Endothelial cell of umbilical vein (primary cell): ENCODE measurements at regions not wholly inside any gene's neighbourhood (a gene's known extent, or its start where the extent isn't known, plus 50 kb on each side); places are given as distances from the start of the nearest gene placed in this dataset.

ENCODE experiments used
- BruUV-seq: library from RNA; stranded (reverse); fragments of 400-500 nt; replicated peaks from 2 replicates; lab custom pipeline; 2021; lab: Mats Ljungman, UMichigan
- CTCF ChIA-PET: fragments of 300-600, 350-600 bp; sonication (Branson Sonifier 250); formaldehyde crosslinking; loops from one replicate; lab custom pipeline; 2021; ENCODE audit warnings: antibody characterized with exemption, inconsistent platforms; lab: Charles Lee
- POLR2A ChIA-PET: fragments of 300-600, 350-600 bp; sonication (Branson Sonifier 250); formaldehyde crosslinking; loops from one replicate; lab custom pipeline; 2021; ENCODE audit warnings: antibody characterized with exemption, inconsistent platforms; lab: Charles Lee
- DNase-seq: peaks from one replicate; pipeline ENCODE4 v3.0.0-alpha.2; 2011; ENCODE audit warnings: low read depth, low spot score
- FAIRE-seq: peaks from 2 replicates; lab custom pipeline; 2011; peaks lifted over from hg19 to GRCh38; lab: Jason Lieb, UNC
- H2AFZ ChIP-seq: 2 replicates; pipeline ENCODE4 v1.6.0; 2012; ENCODE audit warnings: low read depth, low read length, control low read depth, inconsistent platforms
- H3K27ac ChIP-seq: 2 replicates; pipeline ENCODE4 v1.5.1; 2011; ENCODE audit warnings: low read depth, mild to moderate bottlenecking, control low read depth, low read length, moderate library complexity; ENCODE audit not compliant: insufficient read depth
- H3K27me3 ChIP-seq, 2 experiments: 2 replicates each; pipeline versions ENCODE4 v1.6.0 to v1.6.1; 2011; ENCODE audit warnings: low read length in 2 of 2, mixed read lengths in 1 of 2; ENCODE audit not compliant: control insufficient read depth in 2 of 2, insufficient read depth in 2 of 2
- H3K36me3 ChIP-seq, 2 experiments: 2 replicates in 1 of 2; 3 replicates in 1 of 2; pipeline ENCODE4 v1.5.1; 2011; ENCODE audit warnings: low read length in 2 of 2, mild to moderate bottlenecking in 1 of 2, moderate library complexity in 1 of 2; ENCODE audit not compliant: control insufficient read depth in 2 of 2, insufficient read depth in 2 of 2; ENCODE audit errors: extremely low read depth in 1 of 2
- H3K4me1 ChIP-seq: 3 replicates; pipeline ENCODE4 v1.5.1; 2011; ENCODE audit warnings: mild to moderate bottlenecking, low read length; ENCODE audit not compliant: control insufficient read depth, insufficient read depth; ENCODE audit errors: extremely low read depth
- H3K4me2 ChIP-seq: 2 replicates; pipeline ENCODE4 v1.6.1; 2011; ENCODE audit warnings: low read length, control low read depth, mixed read lengths; ENCODE audit not compliant: insufficient read depth
- H3K4me3 ChIP-seq, 3 experiments: fragments of 200-600 bp in 1 of 3; sonication (generic), shearing (Covaris generic) in 1 of 3; replicated peaks in 1 of 3; 2 replicates each; pipeline ENCODE4 v1.5.1; 2011 to 2016; ENCODE audit warnings: control low read depth in 3 of 3, low read length in 3 of 3, mild to moderate bottlenecking in 2 of 3, inconsistent platforms in 1 of 3, low read depth in 1 of 3, moderate library complexity in 1 of 3; ENCODE audit not compliant: insufficient read depth in 1 of 3
- H3K79me2 ChIP-seq: 2 replicates; pipeline ENCODE4 v1.6.0; 2012; ENCODE audit warnings: low read length, inconsistent platforms; ENCODE audit not compliant: control insufficient read depth, insufficient read depth
- H3K9ac ChIP-seq: replicated peaks from 2 replicates; pipeline ENCODE3; 2011; ENCODE audit warnings: low read length, control low read depth; ENCODE audit not compliant: insufficient read depth; ENCODE audit errors: extremely low read depth
- H3K9me1 ChIP-seq: replicated peaks from 3 replicates; pipeline ENCODE4 v1.6.0; 2011; ENCODE audit warnings: mild to moderate bottlenecking, low read length; ENCODE audit not compliant: control insufficient read depth, insufficient read depth; ENCODE audit errors: extremely low read depth
- H3K9me3 ChIP-seq: replicated peaks from 2 replicates; pipeline ENCODE4 v1.5.1; 2012; ENCODE audit warnings: low read length, inconsistent platforms; ENCODE audit not compliant: control insufficient read depth, insufficient read depth
- H4K20me1 ChIP-seq: replicated peaks from 2 replicates; pipeline ENCODE3; 2011; ENCODE audit warnings: mild to moderate bottlenecking, low read length; ENCODE audit not compliant: control insufficient read depth, insufficient read depth; ENCODE audit errors: extremely low read depth
- CTCF ChIP-seq, 2 donors: IDR thresholded peaks; 1 replicate in 1 of 2; 2 replicates in 1 of 2; pipeline ENCODE4 v1.5.1; 2011; ENCODE audit warnings: low read length in 2 of 2, mild to moderate bottlenecking in 2 of 2, moderate library complexity in 2 of 2, control low read depth in 1 of 2, inconsistent platforms in 1 of 2, low read depth in 1 of 2; ENCODE audit not compliant: insufficient read depth in 1 of 2; ENCODE audit errors: extremely low read depth in 1 of 2
- EZH2 ChIP-seq: IDR thresholded peaks from 2 replicates; pipeline ENCODE4 v1.6.1; 2012; ENCODE audit warnings: borderline replicate concordance, low read depth, mild to moderate bottlenecking, moderate library complexity, low read length, inconsistent platforms; ENCODE audit not compliant: severe bottlenecking
- FOS ChIP-seq: IDR thresholded peaks from 2 replicates; pipeline ENCODE4 v1.6.1; 2011; ENCODE audit warnings: mild to moderate bottlenecking, low read length, moderate library complexity, borderline replicate concordance; ENCODE audit not compliant: insufficient read depth
- GATA2 ChIP-seq: IDR thresholded peaks from 2 replicates; pipeline ENCODE4 v1.7.0; 2011; ENCODE audit warnings: low read depth, mild to moderate bottlenecking, moderate library complexity, mixed read lengths, low read length; ENCODE audit not compliant: insufficient read length, insufficient read depth
- JUN ChIP-seq: IDR thresholded peaks from 2 replicates; pipeline ENCODE4 v1.6.1; 2011; ENCODE audit warnings: borderline replicate concordance, low read depth; ENCODE audit not compliant: insufficient read length, insufficient read depth
- MAX ChIP-seq: IDR thresholded peaks from 2 replicates; pipeline ENCODE4 v1.6.1; 2011; ENCODE audit not compliant: insufficient read depth, insufficient read length
- MYC ChIP-seq: IDR thresholded peaks from one replicate; pipeline ENCODE4 v1.6.1; 2011; ENCODE audit warnings: mild to moderate bottlenecking, low read depth, low read length
- POLR2A ChIP-seq: IDR thresholded peaks from 2 replicates; pipeline ENCODE4 v1.6.1; 2012; ENCODE audit warnings: low read depth, mild to moderate bottlenecking, control low read depth, low read length
- POLR2AphosphoS5 ChIP-seq: IDR thresholded peaks from 2 replicates; pipeline ENCODE4 v1.6.1; 2012; ENCODE audit warnings: low read depth, mild to moderate bottlenecking, control low read depth, low read length, moderate library complexity; ENCODE audit not compliant: insufficient read depth
- dilution Hi-C: fragments of 300-500 bp; cut with MboI; formaldehyde crosslinking; loops from one replicate; pipeline ENCODE4 v1.15.0; 2019; ENCODE audit warnings: low sequenced_read_pairs; ENCODE audit not compliant: extremely low pct_ligation_motif_present
- intact Hi-C: fragments of 100-400 bp; cut with micrococcal nuclease; formaldehyde crosslinking; loops from one replicate; pipeline ENCODE4 v1.10.0; 2022

DNA sequence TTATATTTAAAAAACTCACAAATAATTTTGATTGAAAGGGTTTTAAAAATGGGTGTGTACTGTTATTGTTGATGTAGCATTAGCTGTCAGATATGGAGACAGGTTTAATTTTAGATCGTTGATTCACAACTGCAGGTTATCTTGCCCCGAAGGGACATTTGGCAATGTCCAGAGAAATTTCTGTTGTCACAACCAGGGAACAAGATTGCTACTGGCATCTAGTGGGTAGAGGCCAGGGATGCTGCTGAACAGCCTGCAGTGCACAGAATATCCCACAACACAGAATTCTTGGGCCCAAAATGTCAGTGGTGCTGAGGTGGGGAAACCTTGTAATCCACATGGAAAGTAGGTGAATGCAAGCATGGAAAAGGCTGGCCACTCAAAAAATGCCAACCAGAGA, 114.9 kb downstream of the MAGEB17 start:
- POLR2A ChIA-PET = no interaction called here
- TF ChIP-seq MYC (no peak), POLR2AphosphoS5 (no peak), EZH2 (no peak), MAX (no peak), GATA2 (no peak), POLR2A (no peak), CTCF (IDR thresholded peaks at IDR 0.05; ENCODE audit: extremely low read depth in 1 of 2, insufficient read depth in 1 of 2, low read depth in 1 of 2, low read length in 2 of 2) (no peak), JUN (no peak), FOS (no peak)
- intact Hi-C loops = no loop called here

More for the DNA sequence above, 114.9 kb downstream of the MAGEB17 start:
- H2AFZ ChIP-seq = no peak overlapping the region
- BruUV-seq = no TSS peak
- DNase-seq (no peak), FAIRE-seq (no peak)
- H3K79me2 ChIP-seq = no peaks in the 10 kb centered on the region
- H4K20me1 ChIP-seq = no peaks in the 10 kb centered on the region
- dilution Hi-C loops = no loop called here
- CTCF ChIA-PET = no interaction called here
- H3K36me3 ChIP-seq = no peaks in the 10 kb centered on the region
- H3K4me1 ChIP-seq = no peaks in the 10 kb centered on the region
- H3K4me2 ChIP-seq = no peak overlapping the region
- no peaks in the 10 kb centered on the region for H3K9me1 ChIP-seq
- H3K9me3 ChIP-seq = no peaks in the 10 kb centered on the region
- no peaks in the 10 kb centered on the region for H3K27me3 ChIP-seq
- no peak overlapping the region for H3K4me3 ChIP-seq
- no peak overlapping the region for H3K27ac ChIP-seq
- no peak overlapping the region for H3K9ac ChIP-seq
